ENCODE measurements at regions not wholly inside any gene's neighbourhood (a gene's known extent, or its start where the extent isn't known, plus 50 kb on each side); places are given as distances from the start of the nearest gene placed in this dataset.

- no peak for DNase-seq (ENCODE audit: low spot score in 2 of 2)
- intact Hi-C loops (cut with DNase I), result no loop called here
- Histone ChIP-seq H3K9me3 (no peaks in the 10 kb centered on the region), H3K27ac (no peak overlapping the region), H3K36me3 (no peaks in the 10 kb centered on the region), H3K4me3 (no peak overlapping the region), H3K4me1 (no peaks in the 10 kb centered on the region), H3K27me3 (no peaks in the 10 kb centered on the region)
- no peak for TF ChIP-seq CTCF (IDR thresholded peaks at IDR 0.05)
Observed at GRCh38 chr7:32257621-32258020, 187.4 kb upstream of the PDE1C start.

GRCh38 chr7:32256811-32257210, 186.6 kb upstream of the PDE1C start:
- intact Hi-C loops (cut with DNase I), result no loop called here
- H3K9me3 ChIP-seq, result no peaks in the 10 kb centered on the region
- H3K27ac ChIP-seq, result no peak overlapping the region
- H3K4me1 ChIP-seq, result no peaks in the 10 kb centered on the region
- DNase-seq (ENCODE audit: low spot score in 2 of 2), result no peak
- no peaks in the 10 kb centered on the region for H3K27me3 ChIP-seq
- H3K4me3 ChIP-seq, result no peak overlapping the region
- TF ChIP-seq CTCF (IDR thresholded peaks at IDR 0.05), result no peak
- no peaks in the 10 kb centered on the region for H3K36me3 ChIP-seq

GRCh38 chr7:32256376-32256775, 186.2 kb upstream of the PDE1C start:
- intact Hi-C loops (cut with DNase I), result no loop called here
- no peaks in the 10 kb centered on the region for H3K27me3 ChIP-seq
- H3K27ac ChIP-seq, result no peak overlapping the region
- H3K36me3 ChIP-seq, result no peaks in the 10 kb centered on the region
- DNase-seq (ENCODE audit: low spot score in 2 of 2), result no peak
- TF ChIP-seq CTCF (IDR thresholded peaks at IDR 0.05), result no peak
- H3K4me1 ChIP-seq, result no peaks in the 10 kb centered on the region
- H3K9me3 ChIP-seq, result no peaks in the 10 kb centered on the region
- no peak overlapping the region for H3K4me3 ChIP-seq

GRCh38 chr7:32255036-32255435, 184.8 kb upstream of the PDE1C start:
- H3K4me1 ChIP-seq, result no peaks in the 10 kb centered on the region
- intact Hi-C loops (cut with DNase I), result no loop called here
- DNase-seq (ENCODE audit: low spot score in 2 of 2), result no peak
- no peaks in the 10 kb centered on the region for H3K27me3 ChIP-seq
- no peak overlapping the region for H3K27ac ChIP-seq
- H3K9me3 ChIP-seq, result no peaks in the 10 kb centered on the region
- no peaks in the 10 kb centered on the region for H3K36me3 ChIP-seq
- TF ChIP-seq CTCF (IDR thresholded peaks at IDR 0.05), result no peak
- H3K4me3 ChIP-seq, result no peak overlapping the region

- Histone ChIP-seq H3K4me1 (no peaks in the 10 kb centered on the region), H3K27ac (no peak overlapping the region), H3K9me3 (no peaks in the 10 kb centered on the region), H3K36me3 (no peaks in the 10 kb centered on the region), H3K27me3 (no peaks in the 10 kb centered on the region), H3K4me3 (no peak overlapping the region)
- DNase-seq (ENCODE audit: low spot score in 2 of 2), result no peak
- TF ChIP-seq CTCF (IDR thresholded peaks at IDR 0.05), result no peak
- intact Hi-C loops (cut with DNase I), result no loop called here
Observed at GRCh38 chr7:32253299-32253698, 183.1 kb upstream of the PDE1C start.

GRCh38 chr7:32251659-32252058, 181.5 kb upstream of the PDE1C start:
- Histone ChIP-seq H3K4me1 (no peaks in the 10 kb centered on the region), H3K27me3 (no peaks in the 10 kb centered on the region), H3K27ac (no peak overlapping the region), H3K4me3 (no peak overlapping the region), H3K36me3 (no peaks in the 10 kb centered on the region), H3K9me3 (no peaks in the 10 kb centered on the region)
- no peak for TF ChIP-seq CTCF (IDR thresholded peaks at IDR 0.05)
- no peak for DNase-seq (ENCODE audit: low spot score in 2 of 2)
- intact Hi-C loops (cut with DNase I), result no loop called here
